ENCODE measurements at regions not wholly inside any gene's neighbourhood (a gene's known extent, or its start where the extent isn't known, plus 50 kb on each side); places are given as distances from the start of the nearest gene placed in this dataset.
A peak's percentile ranks its signal among the peaks of the same experiment; 100 is the strongest.

GRCh38 chr20:7579888-7580287, 360.4 kb downstream of the HAO1 start:
- no peaks in the 10 kb centered on the region for H3K36me3 ChIP-seq
- no peak overlapping the region for H3K27ac ChIP-seq
- DNase-seq (ENCODE audit: low read depth in 1 of 2, low spot score in 1 of 2): no peak
- H3K9me3 ChIP-seq (ENCODE audit: low read depth): no peaks in the 10 kb centered on the region
- TF ChIP-seq CTCF (IDR thresholded peaks at IDR 0.05; ENCODE audit: low read depth, low read length): no peak
- H3K4me1 ChIP-seq (ENCODE audit: low read depth): no peaks in the 10 kb centered on the region
- no peak overlapping the region for H3K4me3 ChIP-seq
- H3K27me3 ChIP-seq: no peaks in the 10 kb centered on the region

DNA sequence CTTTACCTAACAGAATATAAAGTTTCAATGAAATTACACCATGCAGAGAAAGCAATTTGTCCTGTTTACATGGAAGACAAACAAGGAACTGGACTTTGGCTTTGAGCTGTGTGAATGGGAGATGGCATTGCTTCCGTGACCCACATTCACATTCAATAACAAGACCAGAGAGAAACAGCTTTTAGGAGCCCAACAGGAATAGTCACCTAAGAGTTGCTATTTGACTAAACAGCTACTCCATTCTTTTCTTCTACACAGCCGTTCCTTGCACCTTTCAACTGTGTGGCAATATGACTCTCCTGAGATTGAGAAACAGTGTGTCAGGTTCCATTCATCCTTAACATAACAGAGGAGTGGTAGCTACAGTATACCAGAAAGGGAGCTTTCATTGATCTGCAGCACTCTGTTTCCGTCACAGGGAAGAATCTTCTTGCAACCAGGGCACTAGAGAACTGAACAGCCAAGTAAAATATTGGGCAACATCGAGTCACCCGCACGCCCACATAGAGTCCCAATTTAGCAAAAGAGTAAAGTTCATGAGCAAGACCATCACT, 355.1 kb downstream of the HAO1 start:
- Histone ChIP-seq H3K27ac (no peak overlapping the region), H3K9me3 (ENCODE audit: low read depth) (no peaks in the 10 kb centered on the region), H3K27me3 (no peaks in the 10 kb centered on the region), H3K4me3 (no peak overlapping the region), H3K4me1 (ENCODE audit: low read depth) (no peaks in the 10 kb centered on the region), H3K36me3 (no peaks in the 10 kb centered on the region)
- peak in 1 of 2 donors; percentile 2 for DNase-seq (ENCODE audit: low read depth in 1 of 2, low spot score in 1 of 2)
- TF ChIP-seq CTCF (IDR thresholded peaks at IDR 0.05; ENCODE audit: low read depth, low read length): no peak

GRCh38 chr20:7586481-7586880, 353.8 kb downstream of the HAO1 start:
- Histone ChIP-seq H3K9me3 (ENCODE audit: low read depth) (no peaks in the 10 kb centered on the region), H3K4me1 (ENCODE audit: low read depth) (no peaks in the 10 kb centered on the region), H3K4me3 (no peak overlapping the region), H3K27ac (no peak overlapping the region), H3K27me3 (no peaks in the 10 kb centered on the region), H3K36me3 (no peaks in the 10 kb centered on the region)
- DNase-seq (ENCODE audit: low read depth in 1 of 2, low spot score in 1 of 2): no peak
- no peak for TF ChIP-seq CTCF (IDR thresholded peaks at IDR 0.05; ENCODE audit: low read depth, low read length)

- TF ChIP-seq CTCF (IDR thresholded peaks at IDR 0.05; ENCODE audit: low read depth, low read length): no peak
- Histone ChIP-seq H3K9me3 (ENCODE audit: low read depth) (no peaks in the 10 kb centered on the region), H3K27me3 (no peaks in the 10 kb centered on the region), H3K27ac (no peak overlapping the region), H3K36me3 (no peaks in the 10 kb centered on the region), H3K4me1 (ENCODE audit: low read depth) (no peaks in the 10 kb centered on the region), H3K4me3 (no peak overlapping the region)
- DNase-seq (ENCODE audit: low read depth in 1 of 2, low spot score in 1 of 2): no peak
These were observed 351.1 kb downstream of the HAO1 start for GRCh38 chr20:7589164-7589563.

DNA sequence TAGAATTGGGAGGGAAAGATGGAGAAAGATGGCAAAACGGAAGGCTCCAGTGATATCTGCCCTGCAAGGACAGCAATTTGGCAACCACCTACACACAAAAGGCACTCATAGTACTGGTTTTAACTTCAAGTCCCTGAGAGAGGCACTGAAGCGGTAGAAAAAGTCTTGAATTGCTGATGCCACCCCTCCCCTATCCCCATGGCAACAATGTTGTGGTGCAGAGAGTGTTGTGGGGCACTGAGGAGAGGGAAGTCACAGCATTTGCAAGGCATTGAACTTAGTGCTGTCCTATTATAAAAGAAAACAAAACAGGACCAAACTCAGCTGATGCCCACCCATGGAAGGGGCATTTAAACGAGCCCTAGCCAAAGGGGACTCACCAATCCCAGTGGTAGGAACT, 343.7 kb downstream of the HAO1 start:
- H3K27ac ChIP-seq: no peak overlapping the region
- no peaks in the 10 kb centered on the region for H3K4me1 ChIP-seq (ENCODE audit: low read depth)
- H3K9me3 ChIP-seq (ENCODE audit: low read depth): no peaks in the 10 kb centered on the region
- no peak overlapping the region for H3K4me3 ChIP-seq
- DNase-seq (ENCODE audit: low read depth in 1 of 2, low spot score in 1 of 2): no peak
- H3K27me3 ChIP-seq: no peaks in the 10 kb centered on the region
- TF ChIP-seq CTCF (IDR thresholded peaks at IDR 0.05; ENCODE audit: low read depth, low read length): no peak
- no peaks in the 10 kb centered on the region for H3K36me3 ChIP-seq

- DNase-seq (ENCODE audit: low read depth in 1 of 2, low spot score in 1 of 2): no peak
- H3K27ac ChIP-seq: no peak overlapping the region
- TF ChIP-seq CTCF (IDR thresholded peaks at IDR 0.05; ENCODE audit: low read depth, low read length): no peak
These were observed 338.8 kb downstream of the HAO1 start for GRCh38 chr20:7601431-7601830.

More at GRCh38 chr20:7601431-7601830, 338.8 kb downstream of the HAO1 start:
- Histone ChIP-seq H3K4me1 (ENCODE audit: low read depth) (no peaks in the 10 kb centered on the region), H3K9me3 (ENCODE audit: low read depth) (no peaks in the 10 kb centered on the region), H3K27me3 (no peaks in the 10 kb centered on the region), H3K36me3 (no peaks in the 10 kb centered on the region), H3K4me3 (no peak overlapping the region)

Data from cardiac muscle cell (in vitro differentiated cells and primary cell).